ENCODE measurements at regions not wholly inside any gene's neighbourhood (a gene's known extent, or its start where the extent isn't known, plus 50 kb on each side); places are given as distances from the start of the nearest gene placed in this dataset.
"Not testable (repeated sequence)": the region's sequence is repeated elsewhere in the genome, so short reads cannot be mapped to it uniquely, and the experiment has no call there.

DNA sequence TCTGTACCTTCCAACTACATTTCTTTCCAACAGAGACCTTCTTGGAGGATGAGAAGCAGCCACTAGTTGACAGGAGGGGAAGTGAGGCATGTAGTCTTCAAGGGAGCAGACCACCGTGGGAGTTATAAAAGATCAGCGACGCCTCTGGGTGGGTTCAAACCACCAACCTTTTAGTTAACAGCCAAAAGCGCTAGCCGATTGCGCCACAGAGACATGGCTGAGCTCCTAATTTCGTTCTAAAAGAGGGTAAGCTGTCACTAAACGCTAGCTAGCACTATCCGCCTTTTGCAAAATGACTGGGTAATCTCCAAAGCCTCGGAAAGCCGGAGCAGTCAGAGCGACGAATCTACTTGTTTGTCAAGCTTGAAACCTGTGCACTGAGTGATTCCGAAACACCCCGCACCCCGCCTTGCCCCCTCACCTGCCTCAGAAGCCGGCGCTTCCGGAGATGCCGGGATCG is 135.8 kb downstream of the FAM72B start:
- not testable (repeated sequence) for H3K27ac ChIP-seq (ENCODE audit: low read depth, low read length); H3K4me3 ChIP-seq (ENCODE audit: low read length); H3K27me3 ChIP-seq (ENCODE audit: control insufficient read depth, insufficient read depth, low read length); H3K4me1 ChIP-seq (ENCODE audit: control insufficient read depth, insufficient read depth, low read length); H3K9ac ChIP-seq (ENCODE audit: low read length); H3K36me3 ChIP-seq (ENCODE audit: control insufficient read depth, insufficient read depth, low read length)

DNA sequence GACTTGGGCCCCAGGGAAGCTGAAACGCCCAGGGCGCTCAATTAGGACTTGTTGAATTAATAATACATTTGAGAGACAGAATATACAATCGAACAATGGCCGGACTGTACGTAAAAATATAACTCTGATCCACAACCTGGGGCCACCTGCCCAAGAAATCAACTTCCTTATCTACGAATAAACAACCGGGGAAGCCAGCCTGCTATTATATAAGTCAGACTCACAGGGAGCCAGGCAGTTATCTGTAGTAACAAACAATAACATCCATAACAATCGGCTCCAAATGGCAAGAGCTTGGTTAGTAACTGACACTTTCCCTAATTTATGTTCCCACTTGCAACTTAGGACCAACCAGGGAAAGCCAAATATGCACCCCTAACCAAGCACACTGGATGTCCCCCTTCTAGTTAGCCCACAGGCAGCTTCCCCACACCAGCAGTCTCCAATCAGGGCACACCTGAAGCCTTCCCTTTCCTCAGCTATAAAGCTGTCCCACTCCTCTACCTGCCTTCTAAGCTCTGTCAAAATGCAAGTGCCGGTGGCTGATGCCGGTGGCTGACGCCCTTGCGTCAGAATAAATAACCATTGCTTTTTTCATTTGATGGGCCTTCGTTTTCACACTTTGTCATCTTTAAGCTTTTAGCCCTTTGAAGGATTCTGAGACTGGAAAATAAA is 135.2 kb downstream of the FAM72B start:
- not testable (repeated sequence) for H3K27ac ChIP-seq (ENCODE audit: low read depth, low read length); H3K4me1 ChIP-seq (ENCODE audit: control insufficient read depth, insufficient read depth, low read length); H3K9ac ChIP-seq (ENCODE audit: low read length); H3K36me3 ChIP-seq (ENCODE audit: control insufficient read depth, insufficient read depth, low read length); H3K4me3 ChIP-seq (ENCODE audit: low read length); H3K27me3 ChIP-seq (ENCODE audit: control insufficient read depth, insufficient read depth, low read length)

DNA sequence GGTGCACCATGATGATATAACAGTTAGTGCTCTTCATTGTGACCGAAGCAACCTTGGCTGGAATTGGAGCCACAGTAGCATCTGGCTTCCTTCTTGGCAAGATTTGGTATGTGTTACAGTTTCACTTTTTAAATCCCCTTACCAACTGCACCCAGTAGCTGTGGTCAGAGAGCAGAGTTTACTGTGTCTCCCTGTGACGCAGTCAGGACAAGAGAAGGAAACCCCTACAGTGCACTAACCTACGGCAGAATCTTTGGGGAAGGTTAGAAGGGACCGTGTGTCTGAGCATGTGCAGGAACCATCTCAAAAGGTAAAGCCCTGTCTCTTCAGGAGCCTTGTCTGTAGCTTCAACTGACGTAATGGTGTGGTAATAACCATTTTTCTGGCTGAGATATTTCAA is 134.0 kb downstream of the FAM72B start:
- H3K27me3 ChIP-seq (ENCODE audit: control insufficient read depth, insufficient read depth, low read length); H3K9ac ChIP-seq (ENCODE audit: low read length); H3K27ac ChIP-seq (ENCODE audit: low read depth, low read length); H3K4me3 ChIP-seq (ENCODE audit: low read length); H3K36me3 ChIP-seq (ENCODE audit: control insufficient read depth, insufficient read depth, low read length); H3K4me1 ChIP-seq (ENCODE audit: control insufficient read depth, insufficient read depth, low read length): not testable (repeated sequence)

DNA sequence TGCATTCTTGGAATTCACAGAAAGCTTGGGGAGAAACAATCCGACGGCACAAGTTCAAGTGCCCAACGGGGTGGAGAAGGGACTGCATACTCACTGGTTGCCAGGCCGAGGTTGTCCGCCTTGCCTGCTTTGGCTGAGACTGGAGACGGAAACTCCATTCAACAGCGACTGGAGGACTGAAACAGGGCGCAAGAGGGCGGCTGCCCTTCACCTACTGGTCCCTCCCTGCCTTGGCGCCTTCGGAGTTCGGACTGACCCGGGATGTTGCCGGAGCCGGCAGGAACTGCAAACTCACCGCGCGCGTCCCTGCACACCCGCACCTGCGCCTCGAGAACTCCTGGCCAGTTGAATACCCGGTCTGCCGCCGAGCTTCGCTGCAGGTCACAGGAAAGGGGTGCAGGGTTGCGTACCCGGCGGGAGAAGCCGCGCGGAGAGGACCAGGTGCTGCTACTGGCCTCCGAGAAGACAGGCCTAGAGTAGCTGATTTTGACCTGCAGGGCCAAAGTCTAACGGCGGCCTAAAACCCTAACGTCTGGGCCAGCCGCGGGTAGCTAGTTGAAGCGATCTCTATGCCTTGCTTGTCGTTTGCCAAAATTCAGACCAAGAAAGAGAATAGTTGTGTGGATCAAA is 132.9 kb downstream of the FAM72B start:
- H3K4me3 ChIP-seq (ENCODE audit: low read length); H3K27me3 ChIP-seq (ENCODE audit: control insufficient read depth, insufficient read depth, low read length); H3K4me1 ChIP-seq (ENCODE audit: control insufficient read depth, insufficient read depth, low read length); H3K9ac ChIP-seq (ENCODE audit: low read length); H3K36me3 ChIP-seq (ENCODE audit: control insufficient read depth, insufficient read depth, low read length); H3K27ac ChIP-seq (ENCODE audit: low read depth, low read length): not testable (repeated sequence)

DNA sequence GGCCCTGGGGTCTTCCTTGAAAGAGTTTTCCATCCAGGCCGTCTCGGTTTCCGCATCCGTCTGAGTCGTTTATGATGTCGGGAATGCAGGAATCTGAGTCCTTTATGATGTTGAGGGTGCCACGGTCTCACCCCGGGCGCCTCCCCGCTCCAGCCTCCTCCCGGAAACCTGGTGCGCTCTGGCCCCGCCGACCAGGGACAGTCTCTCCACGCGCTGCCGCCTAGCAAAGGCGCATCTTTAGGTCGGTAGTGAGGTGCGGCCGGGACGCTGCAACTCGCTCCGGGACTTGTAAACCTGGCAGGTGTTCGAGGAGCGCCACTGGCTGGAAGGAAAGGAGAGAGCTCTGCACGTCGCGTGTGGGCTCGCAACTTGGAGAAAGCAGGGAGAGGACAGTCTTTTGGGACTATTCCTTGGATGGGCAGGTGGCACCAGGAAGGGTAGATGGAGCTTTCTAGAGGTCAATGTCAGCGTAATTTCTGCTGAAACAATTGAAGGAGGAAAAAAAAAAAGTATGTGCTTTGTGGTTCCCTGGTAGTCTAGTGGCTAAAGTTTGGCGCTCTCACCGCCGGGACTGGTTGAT is 132.0 kb downstream of the FAM72B start:
- not testable (repeated sequence) for H3K4me1 ChIP-seq (ENCODE audit: control insufficient read depth, insufficient read depth, low read length); H3K9ac ChIP-seq (ENCODE audit: low read length); H3K27me3 ChIP-seq (ENCODE audit: control insufficient read depth, insufficient read depth, low read length); H3K4me3 ChIP-seq (ENCODE audit: low read length); H3K27ac ChIP-seq (ENCODE audit: low read depth, low read length); H3K36me3 ChIP-seq (ENCODE audit: control insufficient read depth, insufficient read depth, low read length)

DNA sequence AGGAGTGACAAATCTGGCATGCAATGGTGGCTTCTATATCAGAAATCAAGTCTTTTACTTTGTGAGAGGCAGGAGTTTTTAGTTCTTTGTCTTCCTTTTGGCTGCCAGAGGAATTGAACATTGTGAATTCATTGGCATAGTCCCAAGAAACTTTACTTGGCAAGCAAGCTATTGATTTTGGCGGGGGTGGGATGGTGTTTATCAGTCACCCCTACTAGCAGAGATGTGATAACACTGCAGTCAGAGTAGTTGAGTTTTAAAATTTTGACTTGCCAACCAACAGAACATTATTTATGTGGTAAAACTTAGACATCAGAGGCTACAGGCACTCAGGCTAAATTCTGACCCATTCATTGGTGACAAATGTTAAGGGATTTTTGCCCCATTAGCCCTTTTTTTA is 129.2 kb downstream of the FAM72B start:
- not testable (repeated sequence) for H3K36me3 ChIP-seq (ENCODE audit: control insufficient read depth, insufficient read depth, low read length); H3K27ac ChIP-seq (ENCODE audit: low read depth, low read length); H3K4me1 ChIP-seq (ENCODE audit: control insufficient read depth, insufficient read depth, low read length); H3K27me3 ChIP-seq (ENCODE audit: control insufficient read depth, insufficient read depth, low read length); H3K4me3 ChIP-seq (ENCODE audit: low read length); H3K9ac ChIP-seq (ENCODE audit: low read length)

DNA sequence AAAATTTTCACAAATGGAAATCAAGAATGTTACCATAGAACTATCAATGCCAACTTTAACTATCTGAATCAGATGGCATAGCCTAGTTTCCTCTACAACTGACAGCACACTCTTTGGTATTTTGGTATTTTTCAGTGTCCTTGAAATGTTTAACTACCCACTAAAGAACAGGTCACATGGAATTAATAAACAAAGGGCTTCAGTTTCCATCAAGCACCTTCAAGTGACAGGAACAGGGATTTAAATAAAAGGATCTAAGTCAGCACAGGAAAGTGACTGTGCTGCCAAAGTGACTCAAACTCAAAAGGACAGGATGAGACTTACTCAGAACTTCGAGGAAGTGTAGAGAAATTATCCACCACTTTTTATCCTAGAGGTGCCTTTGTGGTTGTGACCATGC is 117.2 kb downstream of the FAM72B start:
- H3K4me3 ChIP-seq (ENCODE audit: low read length); H3K9ac ChIP-seq (ENCODE audit: low read length); H3K4me1 ChIP-seq (ENCODE audit: control insufficient read depth, insufficient read depth, low read length); H3K27ac ChIP-seq (ENCODE audit: low read depth, low read length); H3K27me3 ChIP-seq (ENCODE audit: control insufficient read depth, insufficient read depth, low read length); H3K36me3 ChIP-seq (ENCODE audit: control insufficient read depth, insufficient read depth, low read length): not testable (repeated sequence)

DNA sequence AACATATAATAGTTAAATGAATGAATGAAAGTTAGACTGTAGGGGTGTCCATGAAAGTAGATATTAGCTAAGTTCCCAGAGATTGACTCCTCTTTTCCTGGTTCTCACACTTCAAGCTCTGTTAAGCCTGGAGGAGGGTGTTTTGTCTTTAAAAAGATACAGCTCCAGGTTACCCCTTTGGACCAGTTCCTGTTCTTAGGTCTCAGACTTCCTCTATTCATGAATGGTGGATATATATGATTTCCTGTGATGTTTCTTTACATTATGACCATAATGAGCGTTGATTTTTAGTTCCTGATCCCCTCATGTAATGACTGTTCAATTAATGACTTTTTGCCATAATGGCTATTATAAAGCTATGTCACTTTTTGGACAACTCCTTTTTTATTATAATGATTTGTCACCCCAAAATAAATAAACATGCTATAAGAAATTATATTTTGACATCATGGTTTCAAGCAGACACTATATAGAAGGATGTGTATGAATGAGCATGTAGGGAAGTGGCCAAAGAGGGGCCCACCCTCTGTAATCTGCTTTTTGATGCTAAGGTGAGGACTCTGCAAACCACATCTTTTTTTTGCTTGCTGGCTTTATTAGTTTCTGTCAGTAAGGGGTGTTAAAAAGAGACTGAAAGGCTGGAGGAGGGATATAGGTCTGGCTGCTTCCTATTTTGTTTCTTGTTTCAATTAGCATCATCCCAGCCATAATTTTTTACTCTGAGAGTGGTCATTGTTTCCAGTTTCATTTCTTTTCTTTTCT is 115.2 kb downstream of the FAM72B start:
- not testable (repeated sequence) for H3K36me3 ChIP-seq (ENCODE audit: control insufficient read depth, insufficient read depth, low read length); H3K4me3 ChIP-seq (ENCODE audit: low read length); H3K27me3 ChIP-seq (ENCODE audit: control insufficient read depth, insufficient read depth, low read length); H3K4me1 ChIP-seq (ENCODE audit: control insufficient read depth, insufficient read depth, low read length); H3K27ac ChIP-seq (ENCODE audit: low read depth, low read length); H3K9ac ChIP-seq (ENCODE audit: low read length)

DNA sequence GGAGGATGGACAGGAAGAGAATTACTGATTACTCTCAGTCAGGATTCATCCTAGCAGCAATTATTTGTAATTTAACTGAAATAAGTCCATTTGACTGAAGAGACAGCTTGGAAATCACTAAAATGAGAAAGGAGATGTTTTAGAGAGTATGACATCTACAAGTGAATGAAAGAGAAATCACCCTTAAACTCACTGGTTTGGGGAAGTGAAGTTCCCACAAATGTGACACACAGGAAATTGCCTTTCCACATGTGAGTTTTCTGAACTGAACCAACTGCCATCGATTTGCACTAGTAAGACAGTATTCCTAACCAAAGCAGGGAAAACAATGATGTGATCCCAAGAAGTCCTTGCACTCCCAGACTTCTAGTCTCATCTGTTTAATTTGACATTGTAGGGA is 110.3 kb downstream of the FAM72B start:
- not testable (repeated sequence) for H3K27me3 ChIP-seq (ENCODE audit: control insufficient read depth, insufficient read depth, low read length); H3K4me3 ChIP-seq (ENCODE audit: low read length); H3K36me3 ChIP-seq (ENCODE audit: control insufficient read depth, insufficient read depth, low read length); H3K4me1 ChIP-seq (ENCODE audit: control insufficient read depth, insufficient read depth, low read length); H3K9ac ChIP-seq (ENCODE audit: low read length); H3K27ac ChIP-seq (ENCODE audit: low read depth, low read length)

DNA sequence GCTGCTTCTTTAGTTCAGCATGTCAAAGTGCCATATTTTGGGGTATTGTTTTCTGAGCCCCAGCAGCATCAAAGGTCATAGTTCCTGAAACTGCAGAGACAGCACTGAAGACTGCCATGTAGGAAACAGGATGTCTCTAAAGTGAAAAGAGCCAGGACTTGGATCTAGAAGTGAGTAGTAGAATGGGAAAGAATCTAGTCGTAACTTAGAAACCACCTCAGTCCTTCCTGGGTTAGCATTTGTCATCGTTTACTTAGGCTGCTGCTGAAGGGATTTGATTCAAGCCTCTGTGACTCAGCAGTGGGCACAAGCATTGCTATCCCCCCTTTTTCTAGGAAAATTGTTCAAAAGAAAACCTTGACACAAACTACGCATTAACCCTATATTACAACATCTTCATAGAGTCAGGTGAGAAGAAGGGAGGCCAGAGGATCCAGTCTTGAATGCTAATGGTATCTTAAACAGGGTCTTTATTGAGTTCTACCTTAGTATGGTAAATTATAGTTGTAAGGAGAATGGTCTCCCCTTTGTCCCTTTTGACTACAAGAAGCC is 108.8 kb downstream of the FAM72B start:
- H3K27ac ChIP-seq (ENCODE audit: low read depth, low read length); H3K36me3 ChIP-seq (ENCODE audit: control insufficient read depth, insufficient read depth, low read length); H3K9ac ChIP-seq (ENCODE audit: low read length); H3K4me3 ChIP-seq (ENCODE audit: low read length); H3K4me1 ChIP-seq (ENCODE audit: control insufficient read depth, insufficient read depth, low read length); H3K27me3 ChIP-seq (ENCODE audit: control insufficient read depth, insufficient read depth, low read length): not testable (repeated sequence)

DNA sequence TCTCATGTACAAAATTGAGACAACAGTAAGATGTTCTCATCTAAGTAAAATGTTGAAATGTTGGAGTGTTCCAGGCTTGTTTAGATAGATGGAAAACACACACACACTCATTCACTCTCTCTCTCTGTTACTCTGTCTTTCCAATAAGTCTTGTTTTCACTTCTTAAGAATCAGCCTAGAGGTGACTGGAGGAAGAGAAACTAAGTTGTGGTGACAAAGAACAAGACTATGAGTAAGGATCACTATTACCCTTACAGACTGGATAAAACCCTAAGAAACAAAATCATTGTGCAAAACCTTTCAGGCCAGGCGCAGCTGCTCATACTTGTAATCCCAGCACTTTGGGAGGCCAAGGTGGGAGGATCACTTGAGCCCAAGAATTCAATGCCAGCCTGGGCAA is 107.5 kb downstream of the FAM72B start:
- H3K4me1 ChIP-seq (ENCODE audit: control insufficient read depth, insufficient read depth, low read length); H3K27me3 ChIP-seq (ENCODE audit: control insufficient read depth, insufficient read depth, low read length): not testable (repeated sequence)

DNA sequence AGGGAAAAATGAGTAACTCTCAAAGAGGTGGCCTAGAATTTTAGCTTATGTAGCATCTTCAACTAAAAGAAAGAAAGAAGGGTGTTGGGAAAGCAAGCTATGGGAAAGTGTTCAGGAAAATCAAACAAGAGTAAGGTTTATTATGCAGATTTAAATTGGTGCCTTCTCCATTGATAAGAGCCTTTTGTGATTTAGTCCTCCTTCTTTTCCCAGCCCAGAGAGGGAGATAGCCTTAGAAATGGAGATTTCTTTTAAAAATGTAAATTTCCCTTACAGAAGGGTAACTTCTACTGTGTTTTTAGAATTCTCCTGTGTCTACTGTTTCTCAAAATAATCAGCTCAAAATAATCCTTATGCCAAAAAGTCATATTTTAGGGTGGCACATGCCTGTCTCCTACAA is 104.5 kb downstream of the FAM72B start:
- not testable (repeated sequence) for H3K4me1 ChIP-seq (ENCODE audit: control insufficient read depth, insufficient read depth, low read length); H3K27me3 ChIP-seq (ENCODE audit: control insufficient read depth, insufficient read depth, low read length); H3K9ac ChIP-seq (ENCODE audit: low read length); H3K36me3 ChIP-seq (ENCODE audit: control insufficient read depth, insufficient read depth, low read length); H3K4me3 ChIP-seq (ENCODE audit: low read length); H3K27ac ChIP-seq (ENCODE audit: low read depth, low read length)

More for the DNA sequence above, 107.5 kb downstream of the FAM72B start:
- H3K9ac ChIP-seq (ENCODE audit: low read length); H3K4me3 ChIP-seq (ENCODE audit: low read length); H3K36me3 ChIP-seq (ENCODE audit: control insufficient read depth, insufficient read depth, low read length); H3K27ac ChIP-seq (ENCODE audit: low read depth, low read length): not testable (repeated sequence)
